GM12878 (cell line): ENCODE measurements at regions not wholly inside any gene's neighbourhood (a gene's known extent, or its start where the extent isn't known, plus 50 kb on each side); places are given as distances from the start of the nearest gene placed in this dataset.

Source experiments
- ATAC-seq: fragments of 200-7000 bp; cut with Tn5 transposase; 3 replicates; pipeline ENCODE4 v1.9.1; 2020; ENCODE audit warnings: mild to moderate bottlenecking, moderate library complexity
- BruUV-seq: library from RNA; stranded (reverse); fragments of 400-500 nt; replicated peaks from 2 replicates; lab custom pipeline; 2021; lab: Mats Ljungman, UMichigan
- CTCF ChIA-PET: fragments of 300-600 bp; sonication (Branson Sonifier 250); formaldehyde crosslinking; extraction: SDS; loops from one replicate; lab custom pipeline; 2021; ENCODE audit warnings: inconsistent platforms; lab: Yijun Ruan, JAX
- POLR2A ChIA-PET: fragments of 350-600 bp; formaldehyde crosslinking; extraction: SDS; loops from one replicate; lab custom pipeline; 2021; ENCODE audit warnings: inconsistent platforms; lab: Charles Lee
- RAD21 ChIA-PET: fragments of 300-600 bp; sonication (Branson Sonifier 250); formaldehyde crosslinking; loops from one replicate; lab custom pipeline; 2023; ENCODE audit warnings: antibody characterized with exemption; ENCODE audit not compliant: unreplicated experiment; lab: Charles Lee
- SMC1A ChIA-PET: fragments of 300-600 bp; sonication (Branson Sonifier 250); formaldehyde crosslinking; loops from one replicate; lab custom pipeline; 2023; ENCODE audit not compliant: unreplicated experiment, uncharacterized antibody; lab: Charles Lee
- DNase-seq: peaks from one replicate; pipeline ENCODE4 v3.0.0-alpha.2; 2011; ENCODE audit warnings: low read depth, low spot score
- FAIRE-seq: peaks from 3 replicates; lab custom pipeline; 2011; peaks lifted over from hg19 to GRCh38; lab: Jason Lieb, UNC
- H2AFZ ChIP-seq: 2 replicates; pipeline ENCODE4 v1.6.0; 2011; ENCODE audit warnings: low read depth, low read length, control low read depth; ENCODE audit not compliant: control insufficient read depth
- H3K27ac ChIP-seq: 2 replicates; pipeline ENCODE4 v1.5.1; 2011; ENCODE audit warnings: control low read depth; ENCODE audit not compliant: control insufficient read depth, insufficient read depth
- H3K27me3 ChIP-seq, 2 experiments: replicated peaks in 1 of 2; 2 replicates each; pipeline versions ENCODE4 v1.6.0 to v1.6.1; 2011; ENCODE audit warnings: low read length in 1 of 2; ENCODE audit not compliant: control insufficient read depth in 2 of 2, insufficient read depth in 2 of 2
- H3K36me3 ChIP-seq, 2 experiments: 2 replicates each; pipeline ENCODE4 v1.5.1; 2011; ENCODE audit warnings: low read length in 1 of 2; ENCODE audit not compliant: control insufficient read depth in 2 of 2, insufficient read depth in 2 of 2
- H3K4me1 ChIP-seq: 2 replicates; pipeline ENCODE4 v1.6.1; 2011; ENCODE audit warnings: mild to moderate bottlenecking, low read length, moderate library complexity, mixed read lengths; ENCODE audit not compliant: control insufficient read depth, insufficient read depth
- H3K4me2 ChIP-seq: 2 replicates; pipeline ENCODE4 v1.6.0; 2011; ENCODE audit warnings: control low read depth; ENCODE audit not compliant: control insufficient read depth, insufficient read depth
- H3K4me3 ChIP-seq: fragments of 200-600 bp; sonication (generic); 2 replicates; pipeline ENCODE4 v1.5.1; 2016
- H3K79me2 ChIP-seq: 2 replicates; pipeline ENCODE4 v1.6.0; 2011; ENCODE audit warnings: low read length; ENCODE audit not compliant: control insufficient read depth, insufficient read depth
- H3K9ac ChIP-seq: 2 replicates; pipeline ENCODE4 v1.8.0; 2011; ENCODE audit warnings: low read length, control low read depth, mixed read lengths; ENCODE audit not compliant: control insufficient read depth, insufficient read depth
- H3K9me3 ChIP-seq: replicated peaks from 3 replicates; pipeline ENCODE4 v1.5.1; 2011; ENCODE audit warnings: mild to moderate bottlenecking, low read length; ENCODE audit not compliant: control insufficient read depth, insufficient read depth
- H4K20me1 ChIP-seq: 2 replicates; pipeline ENCODE4 v1.6.0; 2011; ENCODE audit not compliant: control insufficient read depth, insufficient read depth
- BRCA1 ChIP-seq: IDR thresholded peaks from 2 replicates; pipeline ENCODE4 v1.6.1; 2011; ENCODE audit warnings: low read depth, low read length, improper control_type of control experiment
- CBX3 ChIP-seq: fragments of 200-600 bp; sonication (generic); IDR thresholded peaks from 2 replicates; pipeline ENCODE4 v1.6.1; 2016; ENCODE audit warnings: low read depth, borderline replicate concordance
- EGR1 ChIP-seq, 2 experiments: IDR thresholded peaks; 1 replicate in 1 of 2; 2 replicates in 1 of 2; pipeline ENCODE4 v1.6.1; 2011 to 2012; ENCODE audit warnings: low read depth in 2 of 2, low read length in 2 of 2, borderline replicate concordance in 1 of 2, mild to moderate bottlenecking in 1 of 2, moderate library complexity in 1 of 2
- IRF4 ChIP-seq: IDR thresholded peaks from 2 replicates; pipeline ENCODE4 v1.6.1; 2011; ENCODE audit warnings: low read depth, low read length
- JUNB ChIP-seq: IDR thresholded peaks from 2 replicates; pipeline ENCODE4 v1.6.1; 2016; ENCODE audit warnings: antibody characterized with exemption, mild to moderate bottlenecking
- MTA3 ChIP-seq: IDR thresholded peaks from 2 replicates; pipeline ENCODE4 v1.6.1; 2012; ENCODE audit warnings: low read length, inconsistent platforms, borderline replicate concordance
- RUNX3 ChIP-seq: IDR thresholded peaks from 2 replicates; pipeline ENCODE4 v1.6.1; 2012; ENCODE audit warnings: low read length, inconsistent platforms
- SMARCA5 ChIP-seq: fragments of 450-650 bp; IDR thresholded peaks from 2 replicates; pipeline ENCODE4 v1.6.1; 2017; ENCODE audit warnings: mild to moderate bottlenecking
- WRNIP1 ChIP-seq: IDR thresholded peaks from 2 replicates; pipeline ENCODE4 v1.6.1; 2011; ENCODE audit warnings: low read depth, low read length, improper control_type of control experiment, borderline replicate concordance
- ZNF207 ChIP-seq: fragments of 450-650 bp; IDR thresholded peaks from 2 replicates; pipeline ENCODE4 v1.6.1; 2014; ENCODE audit warnings: antibody characterized with exemption, mild to moderate bottlenecking, borderline replicate concordance
- ZNF24 ChIP-seq: fragments of 450-650 bp; IDR thresholded peaks from 2 replicates; pipeline ENCODE4 v1.6.1; 2017; ENCODE audit warnings: antibody characterized with exemption, mild to moderate bottlenecking
- WGBS: methylation state at CpG from one replicate; pipeline ENCODE4 v1.1.6; 2016; ENCODE audit warnings: low lambda C conversion rate; ENCODE audit not compliant: insufficient replicate concordance, insufficient coverage; ENCODE audit errors: missing lambda C conversion rate; 5-methylcytosine and 5-hydroxymethylcytosine counted together
- in situ Hi-C: fragments of 300-500 bp; cut with MboI; formaldehyde crosslinking; loops from 9 replicates; pipeline ENCODE4 v1.14.3; 2018; ENCODE audit warnings: mixed read lengths
- intact Hi-C: fragments of 100-400 bp; cut with micrococcal nuclease; formaldehyde crosslinking; loops from one replicate; pipeline ENCODE4 v1.14.2; 2022; ENCODE audit not compliant: unreplicated experiment
- TF ChIP-seq, protein P1 (sequence below): fragments of 150-350 bp; IDR thresholded peaks from 2 replicates; pipeline ENCODE4 v1.6.1; 2016; ENCODE audit warnings: low read depth, low read length
- TF ChIP-seq, protein P2 (sequence below): IDR thresholded peaks from 2 replicates; pipeline ENCODE4 v1.6.1; 2011; ENCODE audit warnings: low read depth, mild to moderate bottlenecking, low read length, moderate library complexity, borderline replicate concordance; ENCODE audit errors: extremely low read depth
- TF ChIP-seq, protein P3 (sequence below): IDR thresholded peaks from 2 replicates; pipeline ENCODE4 v1.6.1; 2012; ENCODE audit warnings: low read length, inconsistent platforms

DNA sequence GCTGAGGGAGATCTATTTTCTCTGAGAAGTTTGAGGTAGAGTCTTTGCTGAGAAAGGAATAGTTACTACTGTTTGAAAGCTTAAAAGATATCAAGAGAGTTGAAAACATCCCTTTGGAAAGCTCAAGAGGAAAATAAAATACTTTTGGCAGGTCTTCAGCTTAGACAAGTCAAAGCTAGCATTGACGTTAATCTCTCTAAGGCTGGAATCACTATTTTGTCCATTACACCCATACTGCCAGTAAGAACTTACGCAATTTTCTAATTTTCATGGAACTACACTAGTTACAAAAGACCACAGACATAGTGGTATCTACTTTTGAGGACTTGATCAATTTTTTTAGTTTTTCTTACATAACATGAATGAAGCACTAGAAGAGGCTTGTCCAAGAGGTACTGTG, 494.9 kb downstream of the PSAT1 start:
- Histone ChIP-seq H3K4me3 (no peak overlapping the region), H2AFZ (no peak overlapping the region), H3K79me2 (no peaks in the 10 kb centered on the region), H4K20me1 (no peaks in the 10 kb centered on the region), H3K4me1 (no peaks in the 10 kb centered on the region), H3K36me3 (no peaks in the 10 kb centered on the region), H3K9ac (no peak overlapping the region), H3K9me3 (no peaks in the 10 kb centered on the region), H3K4me2 (no peak overlapping the region), H3K27ac (no peak overlapping the region), H3K27me3 (no peaks in the 10 kb centered on the region)
- no TSS peak for BruUV-seq
- in situ Hi-C loops (no loop called here), intact Hi-C loops (no loop called here)
- ATAC-seq (no peak), DNase-seq (no peak), FAIRE-seq (no peak)
- no peak for TF ChIP-seq MTA3
- TF ChIP-seq CBX3 = no peak
- no peak for TF ChIP-seq EGR1 (IDR thresholded peaks at IDR 0.05; ENCODE audit: borderline replicate concordance in 1 of 2, low read depth in 2 of 2, low read length in 2 of 2)
- no peak for TF ChIP-seq JUNB
- TF ChIP-seq, protein P1, sequence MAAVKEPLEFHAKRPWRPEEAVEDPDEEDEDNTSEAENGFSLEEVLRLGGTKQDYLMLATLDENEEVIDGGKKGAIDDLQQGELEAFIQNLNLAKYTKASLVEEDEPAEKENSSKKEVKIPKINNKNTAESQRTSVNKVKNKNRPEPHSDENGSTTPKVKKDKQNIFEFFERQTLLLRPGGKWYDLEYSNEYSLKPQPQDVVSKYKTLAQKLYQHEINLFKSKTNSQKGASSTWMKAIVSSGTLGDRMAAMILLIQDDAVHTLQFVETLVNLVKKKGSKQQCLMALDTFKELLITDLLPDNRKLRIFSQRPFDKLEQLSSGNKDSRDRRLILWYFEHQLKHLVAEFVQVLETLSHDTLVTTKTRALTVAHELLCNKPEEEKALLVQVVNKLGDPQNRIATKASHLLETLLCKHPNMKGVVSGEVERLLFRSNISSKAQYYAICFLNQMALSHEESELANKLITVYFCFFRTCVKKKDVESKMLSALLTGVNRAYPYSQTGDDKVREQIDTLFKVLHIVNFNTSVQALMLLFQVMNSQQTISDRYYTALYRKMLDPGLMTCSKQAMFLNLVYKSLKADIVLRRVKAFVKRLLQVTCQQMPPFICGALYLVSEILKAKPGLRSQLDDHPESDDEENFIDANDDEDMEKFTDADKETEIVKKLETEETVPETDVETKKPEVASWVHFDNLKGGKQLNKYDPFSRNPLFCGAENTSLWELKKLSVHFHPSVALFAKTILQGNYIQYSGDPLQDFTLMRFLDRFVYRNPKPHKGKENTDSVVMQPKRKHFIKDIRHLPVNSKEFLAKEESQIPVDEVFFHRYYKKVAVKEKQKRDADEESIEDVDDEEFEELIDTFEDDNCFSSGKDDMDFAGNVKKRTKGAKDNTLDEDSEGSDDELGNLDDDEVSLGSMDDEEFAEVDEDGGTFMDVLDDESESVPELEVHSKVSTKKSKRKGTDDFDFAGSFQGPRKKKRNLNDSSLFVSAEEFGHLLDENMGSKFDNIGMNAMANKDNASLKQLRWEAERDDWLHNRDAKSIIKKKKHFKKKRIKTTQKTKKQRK = no peak
- no peak for TF ChIP-seq IRF4
- TF ChIP-seq WRNIP1 = no peak
- TF ChIP-seq, protein P2, sequence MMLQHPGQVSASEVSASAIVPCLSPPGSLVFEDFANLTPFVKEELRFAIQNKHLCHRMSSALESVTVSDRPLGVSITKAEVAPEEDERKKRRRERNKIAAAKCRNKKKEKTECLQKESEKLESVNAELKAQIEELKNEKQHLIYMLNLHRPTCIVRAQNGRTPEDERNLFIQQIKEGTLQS = no peak
- no peak for TF ChIP-seq RUNX3
- TF ChIP-seq, protein P3, sequence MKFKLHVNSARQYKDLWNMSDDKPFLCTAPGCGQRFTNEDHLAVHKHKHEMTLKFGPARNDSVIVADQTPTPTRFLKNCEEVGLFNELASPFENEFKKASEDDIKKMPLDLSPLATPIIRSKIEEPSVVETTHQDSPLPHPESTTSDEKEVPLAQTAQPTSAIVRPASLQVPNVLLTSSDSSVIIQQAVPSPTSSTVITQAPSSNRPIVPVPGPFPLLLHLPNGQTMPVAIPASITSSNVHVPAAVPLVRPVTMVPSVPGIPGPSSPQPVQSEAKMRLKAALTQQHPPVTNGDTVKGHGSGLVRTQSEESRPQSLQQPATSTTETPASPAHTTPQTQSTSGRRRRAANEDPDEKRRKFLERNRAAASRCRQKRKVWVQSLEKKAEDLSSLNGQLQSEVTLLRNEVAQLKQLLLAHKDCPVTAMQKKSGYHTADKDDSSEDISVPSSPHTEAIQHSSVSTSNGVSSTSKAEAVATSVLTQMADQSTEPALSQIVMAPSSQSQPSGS = no peak
- no peak for TF ChIP-seq SMARCA5
- TF ChIP-seq BRCA1 = no peak
- TF ChIP-seq ZNF24 = no peak
- TF ChIP-seq ZNF207 = no peak
- 65% methylated on average over 2 of the region's 2 CpGs for WGBS
- ChIA-PET SMC1A (interaction anchor here (1.2 to 1.6 kb wide), 2 partner anchors 8 to 13 kb away, joined by 3 read pairs; no protein-coding TSS in a partner anchor), RAD21 (no interaction called here), CTCF (interaction anchor here (1.0 kb wide), 1 partner anchor 29 kb away, joined by 3 read pairs; no protein-coding TSS in a partner anchor), POLR2A (no interaction called here)
